Muscle of leg (tissue), 3 donors: ENCODE measurements at regions not wholly inside any gene's neighbourhood (a gene's known extent, or its start where the extent isn't known, plus 50 kb on each side); places are given as distances from the start of the nearest gene placed in this dataset.

Source experiments
- DNase-seq: peaks from one replicate; pipeline ENCODE4 v3.0.0; 2013
- H3K27ac ChIP-seq: one replicate; pipeline ENCODE4 v1.5.1; 2013; ENCODE audit warnings: mild to moderate bottlenecking, low read length, control low read depth
- H3K27me3 ChIP-seq: one replicate; pipeline ENCODE4 v1.6.1; 2013; ENCODE audit warnings: low read length; ENCODE audit not compliant: control insufficient read depth, insufficient read depth
- H3K36me3 ChIP-seq: one replicate; pipeline ENCODE4 v1.6.1; 2013; ENCODE audit warnings: low read length; ENCODE audit not compliant: control insufficient read depth, insufficient read depth
- H3K4me1 ChIP-seq: one replicate; pipeline ENCODE4 v1.6.1; 2013; ENCODE audit warnings: low read length; ENCODE audit not compliant: control insufficient read depth, insufficient read depth
- H3K4me3 ChIP-seq: one replicate; pipeline ENCODE4 v1.5.1; 2013; ENCODE audit warnings: low read length, control low read depth
- H3K9me3 ChIP-seq: replicated peaks from 2 replicates; pipeline ENCODE4 v1.6.1; 2013; ENCODE audit warnings: low read depth, low read length; ENCODE audit not compliant: control insufficient read depth
- WGBS: methylation state at CpG from one replicate; pipeline ENCODE4 v1.1.5; 2013; ENCODE audit warnings: missing lambda C conversion rate; ENCODE audit not compliant: insufficient coverage; 5-methylcytosine and 5-hydroxymethylcytosine counted together

DNA sequence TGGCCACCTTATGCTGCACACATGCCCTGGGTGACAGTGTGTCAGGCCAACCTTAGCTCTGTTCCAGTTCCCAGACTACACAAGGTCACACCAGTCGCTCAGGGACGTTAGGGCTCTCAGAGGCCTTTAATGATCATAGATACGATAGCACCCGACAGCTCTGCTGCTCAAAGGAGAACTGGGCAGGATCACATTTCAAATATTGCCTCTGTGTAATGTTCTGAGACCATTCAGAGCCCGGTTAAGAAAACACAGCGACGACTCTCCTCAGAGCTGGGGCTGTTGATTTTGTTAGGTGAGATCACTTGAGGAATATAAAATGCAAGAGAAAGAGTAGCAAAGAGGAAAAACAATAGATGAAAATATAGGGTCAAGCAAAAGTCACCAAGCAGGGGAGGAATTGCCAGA, 166.6 kb upstream of the TANK start:
- Histone ChIP-seq H3K4me3 (no peak overlapping the region), H3K36me3 (no peaks in the 10 kb centered on the region), H3K4me1 (no peaks in the 10 kb centered on the region), H3K27ac (no peak overlapping the region), H3K27me3 (no peaks in the 10 kb centered on the region), H3K9me3 (no peaks in the 10 kb centered on the region)
- WGBS, result 47% methylated on average over 7 of the region's 7 CpGs
- no peak for DNase-seq

- Histone ChIP-seq H3K27me3 (no peaks in the 10 kb centered on the region), H3K4me3 (no peak overlapping the region), H3K9me3 (no peaks in the 10 kb centered on the region), H3K27ac (no peak overlapping the region), H3K4me1 (no peaks in the 10 kb centered on the region), H3K36me3 (no peaks in the 10 kb centered on the region)
- WGBS, result 0% methylated on average over 3 of the region's 16 CpGs
- peak; percentile 94 for DNase-seq
These were observed 165.9 kb upstream of the TANK start for GRCh38 chr2:160994141-160995002.

DNA sequence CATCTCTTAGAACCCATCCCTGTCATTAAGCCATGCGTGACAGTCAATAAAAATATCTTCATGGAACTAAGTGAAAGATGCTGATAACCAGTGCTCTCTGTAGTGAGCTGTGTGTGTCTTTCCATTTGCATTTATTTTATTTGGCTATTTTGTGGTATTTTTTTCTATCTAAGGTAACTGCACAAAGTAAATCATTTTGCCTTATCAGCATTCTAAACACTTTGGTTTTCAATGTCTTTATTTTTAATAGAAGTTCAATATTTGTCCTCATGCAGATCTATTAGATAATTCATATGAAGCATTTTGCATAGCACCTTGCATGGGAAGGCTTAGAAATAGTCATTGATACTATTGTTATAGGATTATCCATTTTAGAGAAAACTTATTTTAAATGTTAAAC, 163.6 kb upstream of the TANK start:
- Histone ChIP-seq H3K27me3 (no peaks in the 10 kb centered on the region), H3K4me1 (no peaks in the 10 kb centered on the region), H3K36me3 (no peaks in the 10 kb centered on the region), H3K4me3 (no peak overlapping the region), H3K9me3 (no peaks in the 10 kb centered on the region), H3K27ac (no peak overlapping the region)
- DNase-seq, result no peak
- no CpG with 5 or more reads among the region's 1 CpG for WGBS

DNA sequence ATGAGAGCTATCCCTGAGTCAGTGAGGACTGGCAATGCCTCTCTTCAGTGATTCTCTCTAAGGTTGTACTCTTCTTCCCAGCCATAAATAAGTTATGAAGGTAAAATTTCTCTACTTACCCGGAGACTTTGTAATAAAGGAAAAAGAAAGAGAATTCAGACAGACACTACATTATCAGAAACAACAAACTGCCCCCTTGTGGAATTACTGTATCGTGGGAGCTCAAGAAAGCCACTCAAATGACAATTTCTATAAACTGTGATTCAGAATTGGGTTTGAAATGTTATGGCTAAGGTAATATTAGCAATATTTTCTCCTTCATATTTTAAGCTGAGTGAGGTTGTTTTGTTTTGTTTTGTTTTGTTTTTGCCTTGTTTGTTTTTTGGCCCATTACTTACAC, 155.8 kb upstream of the TANK start:
- H3K27ac ChIP-seq, result no peak overlapping the region
- no peak for DNase-seq
- H3K36me3 ChIP-seq, result no peaks in the 10 kb centered on the region
- no peaks in the 10 kb centered on the region for H3K27me3 ChIP-seq
- no peaks in the 10 kb centered on the region for H3K4me1 ChIP-seq
- no peaks in the 10 kb centered on the region for H3K9me3 ChIP-seq
- H3K4me3 ChIP-seq, result no peak overlapping the region
- WGBS, result no CpG with 5 or more reads among the region's 2 CpGs

GRCh38 chr2:161005170-161005569, 155.1 kb upstream of the TANK start:
- no CpG with 5 or more reads among the region's 1 CpG for whole genome bisulfite sequencing
- no peaks in the 10 kb centered on the region for H3K27me3 ChIP-seq
- H3K4me1 ChIP-seq, result no peaks in the 10 kb centered on the region
- no peak overlapping the region for H3K27ac ChIP-seq
- no peaks in the 10 kb centered on the region for H3K9me3 ChIP-seq
- no peaks in the 10 kb centered on the region for H3K36me3 ChIP-seq
- no peak for DNase-seq
- H3K4me3 ChIP-seq, result no peak overlapping the region

GRCh38 chr2:161008311-161008710, 151.9 kb upstream of the TANK start:
- no peak for DNase-seq
- no peaks in the 10 kb centered on the region for H3K9me3 ChIP-seq
- H3K4me1 ChIP-seq, result no peaks in the 10 kb centered on the region
- WGBS, result no CpG with 5 or more reads among the region's 3 CpGs
- H3K36me3 ChIP-seq, result no peaks in the 10 kb centered on the region
- no peak overlapping the region for H3K27ac ChIP-seq
- H3K4me3 ChIP-seq, result no peak overlapping the region
- no peaks in the 10 kb centered on the region for H3K27me3 ChIP-seq

DNA sequence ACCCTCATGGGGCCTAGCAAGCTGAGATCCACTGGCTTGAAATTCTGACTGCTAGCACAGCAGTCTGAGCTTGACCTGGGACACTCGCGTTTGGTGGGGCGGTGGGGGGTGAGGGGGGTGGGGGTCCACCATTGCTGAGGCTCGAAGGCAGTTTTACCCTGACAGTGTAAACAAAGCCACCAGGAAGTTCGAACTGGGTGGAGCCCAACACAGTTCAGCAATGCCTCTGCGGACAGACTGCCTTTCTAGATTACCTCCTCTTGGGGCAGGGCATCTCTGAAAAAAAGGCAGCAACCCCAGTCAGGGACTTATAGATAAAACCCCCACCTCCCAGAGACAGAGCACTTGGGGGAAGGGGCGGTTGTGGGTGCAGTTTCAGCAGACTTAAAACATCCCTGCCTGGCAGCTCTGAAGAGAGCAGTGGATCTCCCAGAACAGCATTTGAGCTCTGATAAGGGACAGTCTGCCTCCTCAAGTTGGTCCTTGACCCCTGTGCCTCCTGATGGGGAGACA, 149.7 kb upstream of the TANK start:
- 83% methylated on average over 1 of the region's 7 CpGs for WGBS
- Histone ChIP-seq H3K9me3 (no peaks in the 10 kb centered on the region), H3K4me3 (no peak overlapping the region), H3K27ac (no peak overlapping the region), H3K4me1 (no peaks in the 10 kb centered on the region), H3K36me3 (no peaks in the 10 kb centered on the region), H3K27me3 (no peaks in the 10 kb centered on the region)
- DNase-seq, result no peak

DNA sequence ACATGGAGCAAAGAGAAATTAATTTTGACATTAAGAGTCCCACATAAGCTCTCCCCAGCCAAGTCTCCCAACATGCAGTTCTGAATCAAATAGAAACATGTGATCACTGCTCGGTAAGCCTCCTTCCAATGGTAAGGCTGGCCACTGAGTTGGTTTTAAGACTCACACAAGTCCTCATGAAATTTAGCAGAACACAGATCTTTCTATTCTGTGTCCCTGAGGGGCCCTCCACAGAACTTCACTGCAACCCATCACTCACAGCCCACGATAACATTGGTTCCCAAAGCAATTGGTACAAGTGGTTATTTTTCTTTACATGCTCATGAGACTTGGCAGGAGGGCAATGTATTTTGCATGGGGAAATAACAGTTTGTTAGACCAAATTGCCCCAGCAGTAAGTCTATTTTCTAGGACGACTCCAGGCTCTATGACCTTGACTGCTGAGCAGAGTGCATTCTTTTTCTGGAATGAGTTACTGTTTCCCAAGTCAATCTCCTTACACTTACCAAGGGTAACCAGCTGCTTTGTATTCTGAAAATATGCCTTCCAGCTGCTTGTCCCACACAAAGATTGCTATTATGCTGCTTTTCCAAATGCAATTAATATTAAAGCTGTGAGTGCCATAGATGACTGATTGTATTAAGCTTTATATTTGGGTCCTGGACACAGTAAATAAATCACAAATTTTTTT, 142.3 kb upstream of the TANK start:
- no peaks in the 10 kb centered on the region for H3K27me3 ChIP-seq
- H3K4me1 ChIP-seq, result peaks cover 5% of the 10 kb centered on the region
- 75% methylated on average over 1 of the region's 3 CpGs for WGBS
- H3K27ac ChIP-seq, result peak overlapping the region; percentile 4
- H3K4me3 ChIP-seq, result no peak overlapping the region
- H3K36me3 ChIP-seq, result no peaks in the 10 kb centered on the region
- H3K9me3 ChIP-seq, result no peaks in the 10 kb centered on the region
- DNase-seq, result peak; percentile 60

GRCh38 chr2:161019311-161019710, 140.9 kb upstream of the TANK start:
- Histone ChIP-seq H3K9me3 (no peaks in the 10 kb centered on the region), H3K36me3 (no peaks in the 10 kb centered on the region), H3K4me3 (no peak overlapping the region), H3K4me1 (peaks cover 5% of the 10 kb centered on the region), H3K27me3 (no peaks in the 10 kb centered on the region), H3K27ac (no peak overlapping the region)
- no peak for DNase-seq
- WGBS, result no CpG with 5 or more reads among the region's 5 CpGs

- H3K36me3 ChIP-seq, result no peaks in the 10 kb centered on the region
- no peaks in the 10 kb centered on the region for H3K9me3 ChIP-seq
- peaks cover 5% of the 10 kb centered on the region for H3K4me1 ChIP-seq
- DNase-seq, result no peak
- no peak overlapping the region for H3K4me3 ChIP-seq
- H3K27ac ChIP-seq, result no peak overlapping the region
- WGBS, result no CpG with 5 or more reads among the region's 2 CpGs
- H3K27me3 ChIP-seq, result no peaks in the 10 kb centered on the region
These were observed 139.8 kb upstream of the TANK start for GRCh38 chr2:161020437-161020836.
